ENCODE measurements at regions not wholly inside any gene's neighbourhood (a gene's known extent, or its start where the extent isn't known, plus 50 kb on each side); places are given as distances from the start of the nearest gene placed in this dataset.
"Not testable (repeated sequence)": the region's sequence is repeated elsewhere in the genome, so short reads cannot be mapped to it uniquely, and the experiment has no call there.

DNA sequence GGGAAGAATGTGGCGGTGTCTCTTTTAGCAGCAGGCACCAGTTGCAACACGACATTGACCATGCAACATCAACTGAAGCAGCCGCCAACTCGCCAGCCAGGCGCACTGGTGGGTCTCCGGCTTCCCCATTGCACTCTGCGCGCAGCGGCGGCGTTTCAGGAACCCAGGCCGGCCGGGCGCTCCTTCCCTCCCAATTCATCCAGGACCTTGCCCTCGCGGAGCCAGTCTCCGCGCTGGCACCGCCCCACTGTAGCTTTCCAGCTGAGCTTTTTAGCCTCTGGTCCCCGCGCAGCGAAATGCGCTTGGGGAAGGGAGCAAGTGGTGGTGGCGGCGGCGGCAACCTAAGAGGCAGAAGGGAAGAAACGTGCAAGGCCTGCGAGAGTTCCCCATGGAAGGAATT, 297.9 kb upstream of the RIMS1 start:
- no peak for DNase-seq (ENCODE audit: low read depth in 2 of 3, low spot score in 1 of 3)

DNA sequence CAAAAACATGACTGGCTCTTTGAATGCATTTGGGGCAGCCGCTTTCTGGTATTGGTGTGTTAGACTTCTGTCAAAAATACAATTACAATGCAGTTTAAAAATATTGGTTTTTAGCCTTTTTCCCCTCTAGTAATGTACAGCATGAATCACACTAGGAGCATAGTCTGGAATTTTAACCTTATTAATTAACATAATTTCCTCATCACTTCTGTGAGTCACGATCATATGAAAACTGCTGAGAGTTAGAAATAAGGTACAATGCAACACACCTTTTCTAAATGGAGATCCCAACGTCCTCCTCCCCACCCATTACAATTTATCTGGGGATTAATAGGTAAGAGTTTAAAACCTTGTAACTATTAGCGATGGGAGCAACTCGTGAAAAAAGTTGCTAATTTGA, 297.1 kb upstream of the RIMS1 start:
- DNase-seq (ENCODE audit: low read depth in 2 of 3, low spot score in 1 of 3), result no peak

DNA sequence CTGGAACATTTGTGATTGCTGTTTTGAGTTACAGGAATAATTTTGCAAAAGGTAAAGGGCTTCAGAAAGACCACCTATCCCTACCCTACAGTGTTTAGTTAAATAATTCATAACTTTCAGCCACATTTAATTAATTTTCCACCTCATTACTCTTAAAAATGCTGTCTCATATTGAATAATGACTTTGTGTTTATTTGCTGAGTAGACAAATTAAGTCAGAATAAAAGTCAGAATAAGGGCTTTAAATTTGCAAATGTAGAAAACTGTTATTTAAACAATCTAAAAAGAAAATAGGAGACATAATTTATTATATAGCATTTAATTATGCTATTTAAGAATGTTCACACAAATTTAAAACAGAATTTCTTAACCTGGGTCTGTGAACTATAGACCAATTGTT, 293.7 kb upstream of the RIMS1 start:
- DNase-seq (ENCODE audit: low read depth in 2 of 3, low spot score in 1 of 3), result no peak

DNA sequence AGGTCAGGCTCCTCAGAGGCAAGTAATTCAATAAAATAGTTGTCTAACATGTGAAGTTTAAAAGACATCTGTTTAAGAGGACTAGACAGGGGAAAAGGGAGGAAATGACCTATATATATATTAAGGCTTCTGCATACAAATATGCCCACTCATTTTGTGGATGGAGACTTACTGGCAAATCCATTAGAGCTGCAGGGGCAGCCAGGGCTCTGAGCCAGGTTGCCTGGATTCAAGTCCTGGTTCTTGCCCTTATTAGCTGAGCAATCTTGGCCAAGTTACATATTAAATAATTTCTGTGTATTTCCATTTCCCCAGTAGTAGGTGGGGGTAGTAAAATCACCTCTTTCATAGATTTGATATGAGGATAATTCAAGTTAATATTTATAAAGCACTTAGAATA, 287.0 kb upstream of the RIMS1 start:
- DNase-seq (ENCODE audit: low read depth in 2 of 3, low spot score in 1 of 3), result no peak

DNA sequence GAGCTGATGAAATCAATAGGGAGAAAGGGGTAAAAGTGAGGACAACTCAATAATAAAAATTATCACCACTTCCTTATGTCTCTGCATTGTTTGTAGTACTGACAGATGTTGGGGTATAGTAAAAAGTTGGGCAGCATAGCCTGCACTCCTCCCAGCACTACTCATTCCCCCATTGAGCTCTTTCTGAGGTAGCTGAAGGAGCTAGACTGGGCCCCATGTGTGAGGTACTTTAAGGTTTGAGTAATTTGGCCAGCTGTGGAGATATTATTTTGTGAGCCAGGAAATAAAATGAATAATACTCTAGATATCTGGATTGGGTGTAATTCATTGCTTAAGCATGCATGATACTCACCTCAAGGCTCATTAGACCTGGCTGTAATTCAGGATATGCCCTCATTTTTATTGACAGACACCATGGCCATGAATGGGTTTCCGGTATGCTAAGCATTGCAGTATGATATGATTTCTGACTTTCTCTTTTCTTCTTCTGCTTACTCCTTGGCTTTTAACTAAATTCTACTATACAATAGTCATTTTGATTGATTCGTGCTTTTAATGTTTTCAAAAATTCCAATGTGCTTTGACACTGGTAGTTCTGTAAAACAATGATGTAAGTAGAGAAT, 283.9 kb upstream of the RIMS1 start:
- DNase-seq (ENCODE audit: low read depth in 2 of 3, low spot score in 1 of 3), result no peak

DNA sequence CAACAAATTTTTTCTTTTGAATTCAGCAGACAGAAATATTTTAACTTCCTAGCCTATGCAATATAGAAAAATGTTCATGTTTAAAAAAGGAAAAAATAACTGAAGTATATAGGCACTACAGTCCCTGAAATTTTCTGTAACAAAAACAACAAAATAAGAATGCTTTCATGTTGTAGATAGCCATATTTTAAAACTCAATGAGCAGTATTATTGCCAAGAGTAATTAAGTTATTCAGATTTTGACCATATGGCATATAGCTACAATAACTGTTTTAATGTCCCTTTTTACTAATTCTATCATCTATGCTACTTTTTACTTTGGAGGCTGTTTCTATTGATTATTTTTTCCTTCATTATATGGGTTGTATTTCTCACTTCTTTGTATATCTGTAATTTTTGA, 283.3 kb upstream of the RIMS1 start:
- no peak for DNase-seq (ENCODE audit: low read depth in 2 of 3, low spot score in 1 of 3)

- no peak for DNase-seq (ENCODE audit: low read depth in 2 of 3, low spot score in 1 of 3)
Measured at GRCh38 chr6:71608646-71609045, 277.7 kb upstream of the RIMS1 start.

DNA sequence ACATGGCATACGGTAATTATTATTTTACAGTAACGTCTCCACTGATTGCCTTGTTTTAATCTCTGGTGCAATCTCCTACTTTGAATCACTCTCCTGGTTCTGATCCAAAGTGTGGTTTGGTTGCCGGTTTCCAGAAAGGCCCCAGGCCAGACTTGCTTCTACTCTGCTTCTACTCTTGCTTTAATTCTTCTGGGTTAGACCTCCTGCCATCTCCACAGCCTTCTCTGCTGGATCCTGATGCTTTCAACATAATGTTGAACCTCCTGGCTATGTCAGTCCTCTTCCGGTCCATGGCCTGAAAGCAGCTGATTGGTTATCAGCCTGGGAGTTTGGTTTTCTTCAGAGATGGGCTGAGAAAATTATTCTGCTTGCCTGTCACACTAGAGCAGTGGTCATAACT, 266.5 kb upstream of the RIMS1 start:
- DNase-seq (ENCODE audit: low read depth in 2 of 3, low spot score in 1 of 3), result no peak

DNA sequence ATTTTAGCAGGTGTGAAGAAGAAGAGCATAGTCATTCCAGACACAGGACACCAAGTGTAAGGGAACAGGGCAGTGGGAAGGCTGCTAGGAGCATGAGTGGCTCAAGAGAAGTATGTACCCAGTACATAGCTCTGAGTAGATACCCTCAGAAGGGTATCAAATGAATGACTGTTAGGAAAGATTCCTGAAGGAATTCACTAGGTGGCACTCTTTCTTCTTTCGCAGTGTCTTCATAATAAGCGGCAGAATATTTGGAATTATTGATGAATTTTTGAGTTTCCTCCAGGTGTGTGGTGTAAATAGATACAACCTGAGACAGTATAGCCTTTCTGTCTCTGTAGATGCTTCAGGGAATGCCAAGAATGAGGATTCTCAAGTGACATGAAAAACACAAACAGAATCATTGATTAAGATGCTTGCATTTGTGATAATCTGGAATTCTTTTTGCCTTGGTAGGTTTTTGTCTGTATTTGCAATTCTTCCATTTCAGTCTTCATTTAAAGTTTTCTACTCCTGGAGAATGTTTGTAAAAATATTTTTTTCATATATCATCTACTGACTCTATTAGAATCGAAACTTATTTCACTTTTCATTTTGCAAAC, 264.3 kb upstream of the RIMS1 start:
- no peak for DNase-seq (ENCODE audit: low read depth in 2 of 3, low spot score in 1 of 3)

- no peak for DNase-seq (ENCODE audit: low read depth in 2 of 3, low spot score in 1 of 3)
Measured at GRCh38 chr6:71642120-71642519, 244.2 kb upstream of the RIMS1 start.

DNA sequence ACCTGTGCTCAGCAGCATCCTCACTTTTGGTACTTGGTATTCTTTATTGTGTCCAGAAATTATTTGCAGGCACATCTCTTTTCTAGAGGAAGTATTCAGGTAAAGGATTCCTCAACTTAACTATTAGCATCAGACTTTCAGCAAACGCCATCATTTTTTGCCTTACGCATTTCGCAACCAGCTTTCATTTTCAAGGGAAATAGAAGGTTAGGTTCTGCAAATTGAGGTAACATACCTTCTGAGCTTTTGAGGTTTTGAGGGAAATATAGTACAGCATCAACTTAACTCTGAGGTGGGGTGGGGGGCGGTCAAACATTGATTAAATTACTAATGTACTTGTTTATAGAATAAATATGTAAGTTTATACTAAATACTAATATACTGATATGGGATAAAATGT, 243.6 kb upstream of the RIMS1 start:
- DNase-seq (ENCODE audit: low read depth in 2 of 3, low spot score in 1 of 3), result no peak

DNA sequence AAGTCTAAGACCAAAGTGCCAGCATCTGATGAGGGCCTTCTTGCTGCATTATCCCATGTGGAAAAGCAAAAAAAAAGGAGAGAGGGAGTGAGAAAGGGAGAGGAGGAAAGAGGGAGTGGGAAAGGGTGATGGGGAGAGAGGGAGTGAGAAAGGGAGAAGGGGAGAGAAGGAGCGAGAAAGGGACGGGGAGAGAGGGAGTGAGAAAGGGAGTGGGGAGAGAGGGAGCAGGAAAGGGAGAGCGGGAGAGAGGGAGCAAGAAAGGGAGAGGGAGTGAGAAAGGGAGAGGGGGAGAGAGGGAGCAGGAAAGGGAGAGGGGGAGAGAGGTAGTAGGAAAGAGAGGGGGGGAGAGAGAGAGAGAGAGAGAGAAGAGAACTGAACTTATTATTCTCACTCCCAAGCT, 241.1 kb upstream of the RIMS1 start:
- no peak for DNase-seq (ENCODE audit: low read depth in 2 of 3, low spot score in 1 of 3)

DNA sequence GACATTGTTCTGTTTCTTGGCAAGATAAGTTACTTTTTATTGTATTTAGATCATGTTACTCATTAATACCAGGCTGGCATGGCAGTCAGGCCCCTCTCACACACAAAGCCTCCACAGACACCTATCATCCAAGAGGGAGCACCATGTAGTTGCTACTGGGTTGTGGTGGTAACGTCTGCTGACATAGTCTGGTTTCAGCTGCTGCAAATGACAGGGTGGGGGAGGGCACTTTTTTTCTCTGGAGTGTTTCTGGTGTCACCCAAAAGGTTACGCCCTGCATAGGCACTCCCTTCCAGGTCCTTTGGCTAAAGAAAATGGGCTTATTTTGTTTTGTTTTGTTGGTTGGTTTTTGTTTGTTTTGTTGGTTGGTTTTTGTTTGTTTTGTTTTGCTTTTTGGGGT, 236.4 kb upstream of the RIMS1 start:
- DNase-seq (ENCODE audit: low read depth in 2 of 3, low spot score in 1 of 3), result no peak

- DNase-seq (ENCODE audit: low read depth in 2 of 3, low spot score in 1 of 3), result no peak
Measured at GRCh38 chr6:71651636-71652035, 234.7 kb upstream of the RIMS1 start.

DNA sequence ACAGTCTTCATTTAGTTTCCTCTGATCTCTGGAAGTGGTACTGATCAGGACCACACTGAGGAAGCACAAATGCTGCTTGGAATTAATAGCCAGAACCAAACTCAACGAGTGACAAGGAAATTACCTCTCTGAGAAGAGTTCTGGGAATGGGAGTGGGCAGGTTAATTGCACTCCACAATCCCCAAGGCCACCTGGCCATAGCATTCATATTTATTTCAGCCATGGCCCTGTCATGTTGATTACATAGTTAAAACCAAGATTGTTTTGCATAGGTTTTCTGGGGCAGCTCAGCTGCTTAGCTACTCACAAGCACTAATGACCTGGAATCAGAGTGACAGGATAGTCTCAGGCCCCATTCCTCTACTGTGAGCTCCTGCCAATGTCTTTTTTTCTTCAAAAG, 230.2 kb upstream of the RIMS1 start:
- DNase-seq (ENCODE audit: low read depth in 2 of 3, low spot score in 1 of 3), result no peak

- DNase-seq (ENCODE audit: low read depth in 2 of 3, low spot score in 1 of 3), result no peak
Measured at GRCh38 chr6:71665931-71666330, 220.4 kb upstream of the RIMS1 start.

DNA sequence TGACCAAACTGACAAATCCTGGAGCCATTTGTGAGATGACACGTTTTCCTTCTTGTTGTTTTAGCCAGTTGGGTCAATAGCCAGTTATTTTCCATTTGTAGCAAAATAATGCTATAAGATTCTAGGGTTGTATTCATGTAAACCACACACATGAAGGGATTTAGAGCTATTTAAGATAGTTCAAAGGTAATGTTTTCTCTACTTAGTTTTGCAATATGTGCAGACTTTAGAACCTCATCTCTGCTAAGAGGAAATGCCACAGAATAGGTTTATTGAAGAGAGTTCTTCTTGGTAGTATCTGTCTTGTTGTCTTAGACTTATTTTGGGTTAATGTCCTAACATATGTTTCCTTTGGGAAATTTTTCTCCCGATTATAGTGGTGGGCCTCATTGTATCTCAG, 213.5 kb upstream of the RIMS1 start:
- DNase-seq (ENCODE audit: low read depth in 2 of 3, low spot score in 1 of 3), result no peak

GRCh38 chr6:71675386-71675785, 211.0 kb upstream of the RIMS1 start:
- no peak for DNase-seq (ENCODE audit: low read depth in 2 of 3, low spot score in 1 of 3)

DNA sequence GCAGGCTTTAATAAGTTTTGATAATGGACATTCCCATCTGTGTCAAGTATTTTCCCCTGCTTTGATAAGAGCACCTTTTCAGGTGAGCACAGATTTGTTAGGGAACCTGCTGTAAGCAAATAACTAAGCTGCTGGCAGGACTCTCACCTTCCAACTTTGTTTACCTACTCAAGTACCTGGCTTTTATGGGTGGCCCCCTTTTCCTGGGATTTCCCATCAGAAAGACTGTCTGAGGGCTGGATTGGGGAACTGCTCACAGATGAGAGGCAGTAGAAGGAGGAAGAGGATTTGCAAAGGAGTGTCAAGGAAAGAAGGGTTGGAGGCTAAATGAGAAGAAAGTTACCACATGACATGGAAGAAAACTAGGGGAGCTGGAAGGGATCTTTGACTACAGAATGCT, 210.1 kb upstream of the RIMS1 start:
- DNase-seq (ENCODE audit: low read depth in 2 of 3, low spot score in 1 of 3), result no peak

DNA sequence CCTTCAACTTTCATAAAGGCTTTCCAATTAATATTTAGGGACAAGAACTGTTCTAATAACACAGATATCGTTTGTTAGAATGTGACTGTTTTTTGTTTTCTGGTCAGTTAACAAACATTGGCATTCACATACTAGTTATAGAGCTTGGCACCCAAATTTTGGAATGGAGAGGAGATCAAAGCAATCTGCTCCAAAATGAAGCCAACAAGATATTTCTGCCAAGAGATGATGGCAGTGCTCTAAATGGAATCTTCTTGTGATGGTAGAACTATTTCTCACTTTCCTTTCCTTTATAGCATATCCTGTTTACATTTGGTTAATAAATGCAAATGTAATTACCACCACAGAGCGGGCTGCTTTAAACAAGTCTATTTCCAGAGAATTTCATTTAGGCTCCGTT, 208.3 kb upstream of the RIMS1 start:
- DNase-seq (ENCODE audit: low read depth in 2 of 3, low spot score in 1 of 3), result no peak

DNA sequence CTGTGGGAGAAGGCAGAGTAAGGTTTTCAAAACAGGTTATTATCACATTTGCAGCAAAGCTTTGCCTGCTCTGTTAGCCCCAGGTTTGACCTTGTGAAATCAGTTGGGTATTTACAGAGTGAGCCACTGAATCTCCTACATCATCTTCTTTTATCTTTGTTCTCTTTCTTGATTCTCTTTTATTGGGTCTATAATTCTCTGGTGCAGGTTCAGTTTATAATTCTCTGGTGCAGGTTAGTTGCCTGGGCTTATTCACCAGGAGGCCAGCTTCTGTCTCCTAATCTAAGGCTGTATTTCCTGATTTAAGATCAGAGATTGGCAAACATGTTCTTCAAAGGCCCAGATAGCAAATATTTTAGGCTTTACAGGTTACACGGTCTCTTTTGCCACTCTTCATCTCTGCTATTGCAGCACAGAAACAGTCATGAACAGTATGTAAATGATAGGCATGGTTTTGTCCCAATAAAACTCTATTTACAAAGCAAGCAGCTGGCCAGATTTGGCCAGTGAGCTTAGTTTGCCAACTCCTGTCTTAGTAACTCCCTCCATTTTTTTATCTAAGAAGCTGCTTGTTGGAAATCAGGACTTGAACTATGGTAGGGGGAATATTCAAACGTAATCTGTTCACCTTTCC, 205.0 kb upstream of the RIMS1 start:
- DNase-seq (ENCODE audit: low read depth in 2 of 3, low spot score in 1 of 3), result no peak

DNA sequence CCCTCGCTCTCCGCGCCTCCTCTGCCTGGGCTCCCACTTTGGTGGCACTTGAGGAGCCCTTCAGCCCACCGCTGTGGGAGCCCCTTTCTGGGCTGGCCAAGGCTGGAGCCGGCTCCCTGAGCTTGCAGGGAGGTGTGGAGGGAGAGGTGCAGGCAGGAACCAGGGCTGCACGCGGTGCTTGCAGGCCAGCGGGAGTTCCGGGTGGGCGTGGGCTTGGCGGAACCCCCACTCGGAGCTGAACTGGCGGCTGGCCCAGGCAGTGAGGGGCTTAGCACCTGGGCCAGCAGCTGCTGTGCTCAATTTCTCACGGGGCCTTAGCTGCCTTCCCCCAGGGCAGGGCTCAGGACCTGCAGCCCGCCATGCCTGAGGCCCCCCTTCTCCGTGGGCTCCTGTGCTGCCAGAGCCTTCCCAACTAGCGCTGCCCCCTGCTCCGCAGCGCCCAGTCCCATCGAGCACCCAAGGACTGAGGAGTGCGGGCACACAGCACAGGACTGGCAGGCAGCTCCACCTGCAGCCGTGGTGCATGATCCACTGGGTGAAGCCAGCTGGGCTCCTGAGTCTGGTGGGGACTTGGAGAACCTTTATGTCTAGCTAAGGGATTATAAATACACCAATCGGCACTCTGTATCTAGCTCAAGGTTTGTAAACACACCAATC, 200.2 kb upstream of the RIMS1 start:
- DNase-seq (ENCODE audit: low read depth in 2 of 3, low spot score in 1 of 3), result not testable (repeated sequence)

- no peak for DNase-seq (ENCODE audit: low read depth in 2 of 3, low spot score in 1 of 3)
Measured at GRCh38 chr6:71698702-71699101, 187.6 kb upstream of the RIMS1 start.
